Fibroblast of mammary gland (primary cell): ENCODE measurements at regions not wholly inside any gene's neighbourhood (a gene's known extent, or its start where the extent isn't known, plus 50 kb on each side); places are given as distances from the start of the nearest gene placed in this dataset.
A peak's percentile ranks its signal among the peaks of the same experiment; 100 is the strongest.

ENCODE experiments used
- DNase-seq: peaks from one replicate; pipeline ENCODE4 v3.0.0-alpha.2; 2010; ENCODE audit warnings: low read depth
- H3K4me3 ChIP-seq: 2 replicates; pipeline ENCODE4 v1.5.1; 2011; ENCODE audit warnings: low read depth, mild to moderate bottlenecking, low read length, moderate library complexity; ENCODE audit not compliant: control insufficient read depth
- CTCF ChIP-seq: conservative IDR thresholded peaks from 2 replicates; pipeline ENCODE4 v1.5.1; 2011; ENCODE audit warnings: low read depth, low read length, inconsistent platforms; ENCODE audit not compliant: control insufficient read depth, insufficient read depth

GRCh38 chr18:77762014-77762413, 512.4 kb downstream of the GALR1 start:
- no peak overlapping the region for H3K4me3 ChIP-seq
- no peak for TF ChIP-seq CTCF

GRCh38 chr18:77762642-77763041, 513.0 kb downstream of the GALR1 start:
- no peak for DNase-seq
- no peak for TF ChIP-seq CTCF
- no peak overlapping the region for H3K4me3 ChIP-seq

More at GRCh38 chr18:77762014-77762413, 512.4 kb downstream of the GALR1 start:
- DNase-seq = no peak

- no peak for DNase-seq
- H3K4me3 ChIP-seq = no peak overlapping the region
- TF ChIP-seq CTCF = no peak
Measured at GRCh38 chr18:77763530-77764145, 514.0 kb downstream of the GALR1 start.

GRCh38 chr18:77765468-77765867, 515.8 kb downstream of the GALR1 start:
- peak; percentile 6 for DNase-seq
- H3K4me3 ChIP-seq = no peak overlapping the region

GRCh38 chr18:77766421-77766820, 516.8 kb downstream of the GALR1 start:
- no peak for DNase-seq
- no peak overlapping the region for H3K4me3 ChIP-seq
- TF ChIP-seq CTCF = no peak

More at GRCh38 chr18:77765468-77765867, 515.8 kb downstream of the GALR1 start:
- TF ChIP-seq CTCF = no peak

GRCh38 chr18:77772177-77772576, 522.5 kb downstream of the GALR1 start:
- no peak for DNase-seq
- H3K4me3 ChIP-seq = no peak overlapping the region
- no peak for TF ChIP-seq CTCF

- no peak overlapping the region for H3K4me3 ChIP-seq
- no peak for DNase-seq
- no peak for TF ChIP-seq CTCF
Measured at GRCh38 chr18:77776104-77776503, 526.5 kb downstream of the GALR1 start.
